HL-60/S4 treated with phorbol 12-myristate 13-acetate at 8.2 ng/mL for 4 days and 3 days (cell line): ENCODE measurements at regions not wholly inside any gene's neighbourhood (a gene's known extent, or its start where the extent isn't known, plus 50 kb on each side); places are given as distances from the start of the nearest gene placed in this dataset.

Experiments
- in situ Hi-C: fragments of 300-500 bp; cut with MboI; formaldehyde crosslinking; loops from 2 replicates; pipeline ENCODE4 v1.15.0; 2022; ENCODE audit warnings: low sequenced_read_pairs

DNA sequence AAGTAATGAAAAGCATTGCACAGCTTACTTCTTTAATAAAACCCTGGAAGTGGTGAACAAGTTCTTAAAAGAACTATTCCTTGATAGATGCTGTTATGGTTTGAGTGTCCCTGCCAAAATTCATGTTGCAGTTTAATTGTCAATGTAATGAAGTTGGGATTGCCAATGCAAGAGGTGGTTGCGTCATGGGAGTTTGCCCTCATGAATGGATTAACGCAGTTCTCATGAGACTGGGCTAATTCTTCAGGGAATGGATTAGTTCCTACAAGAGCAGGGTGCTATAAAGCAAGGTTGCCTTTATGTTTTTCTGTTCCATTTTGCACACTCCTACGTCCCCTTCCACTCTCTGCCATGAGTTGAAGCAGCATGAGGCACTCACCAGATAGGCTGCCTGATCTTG is 446.7 kb upstream of the B3GALT2 start:
- in situ Hi-C loops = no loop called here

DNA sequence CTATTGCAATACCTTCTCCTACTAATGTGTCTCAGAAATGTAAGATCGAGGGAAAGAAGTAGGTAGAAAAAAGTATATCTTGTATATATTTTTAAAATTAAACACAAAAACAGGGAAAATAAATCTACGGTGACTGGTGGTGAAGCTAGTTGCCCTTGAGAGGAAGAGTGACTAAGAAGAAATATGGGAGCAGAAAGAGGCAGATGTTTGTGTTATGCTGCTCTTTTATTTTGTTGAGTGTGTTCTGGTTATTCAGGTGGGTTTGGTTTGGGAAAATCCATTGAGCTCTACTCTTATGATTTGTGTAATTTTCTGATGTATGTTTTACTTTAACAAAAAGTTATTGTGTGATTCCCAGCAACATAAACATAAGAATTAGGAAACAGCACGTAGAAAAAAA is 444.9 kb upstream of the B3GALT2 start:
- in situ Hi-C loops = no loop called here

DNA sequence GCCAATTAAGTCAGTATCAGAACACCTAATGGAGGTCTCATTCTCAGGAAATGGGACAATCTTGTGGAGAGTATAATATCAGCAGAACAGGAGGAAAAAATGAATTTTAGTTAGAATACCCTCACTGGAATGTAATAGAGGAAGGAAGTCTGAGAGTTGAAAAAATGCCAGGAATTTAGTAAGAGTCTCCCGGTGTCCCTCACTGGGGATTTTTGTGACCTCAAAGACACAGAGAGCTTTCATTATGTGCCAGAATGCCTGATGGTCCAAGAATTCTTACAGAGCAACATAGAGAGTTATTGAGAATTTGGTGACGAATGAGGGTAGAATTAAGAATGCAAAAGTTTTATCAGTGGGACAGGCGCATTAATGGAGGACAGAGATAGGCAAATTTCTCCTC is 443.5 kb upstream of the B3GALT2 start:
- in situ Hi-C loops = no loop called here

DNA sequence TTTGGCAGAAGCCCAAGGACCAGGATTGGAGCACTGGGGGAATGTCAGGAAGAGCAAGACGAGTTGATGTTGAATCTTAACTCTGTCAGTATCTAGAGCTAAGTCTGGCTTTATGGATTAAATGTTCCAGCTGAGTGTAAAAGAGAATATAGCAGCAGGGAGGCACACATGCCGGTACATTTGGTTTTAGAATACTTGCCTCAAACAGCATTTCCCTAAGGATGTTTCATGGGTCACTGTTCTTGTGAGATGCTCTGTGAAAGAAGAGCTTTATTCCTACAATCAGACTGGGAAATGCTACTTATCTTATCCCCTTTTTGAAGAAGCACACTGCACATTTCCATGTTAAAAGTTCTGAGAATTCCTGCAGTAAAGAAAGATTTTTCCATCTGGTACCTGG is 440.3 kb upstream of the B3GALT2 start:
- in situ Hi-C loops = no loop called here

DNA sequence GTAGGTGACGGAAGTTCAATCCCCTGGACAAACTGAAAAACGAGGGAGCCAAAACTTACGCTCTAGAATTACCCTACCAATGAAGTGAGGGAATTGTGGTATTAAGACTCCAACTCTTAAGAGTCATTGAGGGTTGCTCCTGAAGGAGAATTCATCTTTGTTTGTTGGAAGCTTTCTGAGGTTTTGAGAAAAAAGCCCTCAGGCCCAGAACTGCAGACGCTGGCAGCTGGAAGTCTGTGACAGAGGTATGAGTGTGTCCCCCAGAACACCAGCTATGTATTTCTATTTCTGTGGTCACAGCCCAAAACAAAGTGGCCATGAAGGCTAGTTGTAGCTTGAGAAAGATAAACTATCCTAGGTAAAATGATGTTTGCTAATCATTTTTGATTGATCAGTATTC is 438.8 kb upstream of the B3GALT2 start:
- in situ Hi-C loops = no loop called here

DNA sequence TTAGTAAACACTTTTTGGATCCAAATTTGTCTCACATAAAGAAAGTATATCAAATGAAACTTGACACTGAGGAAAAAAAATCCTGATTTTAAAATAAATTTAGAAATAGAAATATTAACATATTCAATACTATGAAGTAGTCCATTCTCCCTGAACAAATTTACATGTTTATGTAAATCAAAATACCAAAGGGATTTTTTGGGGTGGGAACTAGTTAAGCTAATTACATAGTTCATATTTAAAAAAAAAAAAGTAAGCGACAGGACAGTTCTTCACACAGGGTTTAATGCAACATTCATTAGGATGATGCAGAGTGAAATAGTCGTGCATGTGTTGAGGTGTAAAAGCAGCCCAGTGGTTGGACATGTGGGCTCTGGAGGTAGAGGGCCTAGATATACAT is 433.5 kb upstream of the B3GALT2 start:
- in situ Hi-C loops = no loop called here

DNA sequence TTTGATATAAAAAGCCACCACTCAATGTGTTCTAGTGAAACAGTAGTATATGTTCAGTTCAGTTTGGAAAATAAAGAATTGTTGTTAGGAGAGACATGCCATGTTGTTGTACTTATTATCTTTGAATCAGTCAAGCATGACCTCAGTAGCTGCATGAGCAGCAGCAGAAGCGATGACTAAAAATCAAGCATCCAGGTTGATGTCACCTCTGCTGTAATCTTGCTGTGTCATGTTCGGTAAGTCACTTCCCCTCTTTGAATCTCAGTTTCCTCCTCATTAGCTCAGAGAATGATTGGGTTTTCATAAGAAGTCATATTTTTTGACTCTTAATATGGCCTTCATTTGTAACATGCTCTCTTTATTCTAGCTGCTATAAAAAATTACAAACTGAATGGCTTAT is 428.4 kb upstream of the B3GALT2 start:
- in situ Hi-C loops = no loop called here

DNA sequence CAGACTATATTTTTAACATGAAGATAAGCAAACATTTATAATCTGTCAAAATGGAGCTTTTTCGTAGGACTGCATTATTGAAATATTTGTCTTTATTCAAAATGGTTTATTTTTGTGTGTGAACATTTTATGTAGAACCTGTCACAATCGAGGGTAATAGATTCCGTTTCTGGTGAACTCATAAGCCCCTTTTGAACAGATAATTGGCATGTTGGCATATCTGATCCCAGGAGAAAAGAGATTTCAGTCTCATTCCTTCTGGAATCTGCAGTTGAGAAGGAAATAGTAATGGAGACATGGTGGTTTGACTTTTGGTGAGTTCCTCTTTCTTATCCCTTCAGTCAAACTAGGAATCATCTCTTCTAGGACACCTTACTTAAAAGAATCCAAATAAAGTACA is 427.9 kb upstream of the B3GALT2 start:
- in situ Hi-C loops = no loop called here

DNA sequence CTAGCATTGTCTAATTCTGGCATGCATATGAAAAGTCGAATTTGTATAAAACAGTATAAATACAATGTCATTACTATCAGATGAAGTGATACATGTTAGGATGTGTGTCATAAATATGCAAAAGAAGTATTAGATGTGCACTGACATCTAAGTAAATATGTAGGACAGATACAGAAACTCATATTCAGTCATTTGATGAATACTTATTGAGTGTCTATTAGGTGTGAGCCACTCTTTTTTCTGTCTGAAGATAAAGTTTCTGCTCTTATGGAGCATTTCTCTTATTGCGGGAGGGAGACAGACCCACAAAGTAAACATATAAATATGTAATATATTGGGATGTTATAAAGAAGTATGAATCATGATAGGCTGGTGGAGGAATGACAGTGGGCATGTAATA is 426.6 kb upstream of the B3GALT2 start:
- in situ Hi-C loops = no loop called here

DNA sequence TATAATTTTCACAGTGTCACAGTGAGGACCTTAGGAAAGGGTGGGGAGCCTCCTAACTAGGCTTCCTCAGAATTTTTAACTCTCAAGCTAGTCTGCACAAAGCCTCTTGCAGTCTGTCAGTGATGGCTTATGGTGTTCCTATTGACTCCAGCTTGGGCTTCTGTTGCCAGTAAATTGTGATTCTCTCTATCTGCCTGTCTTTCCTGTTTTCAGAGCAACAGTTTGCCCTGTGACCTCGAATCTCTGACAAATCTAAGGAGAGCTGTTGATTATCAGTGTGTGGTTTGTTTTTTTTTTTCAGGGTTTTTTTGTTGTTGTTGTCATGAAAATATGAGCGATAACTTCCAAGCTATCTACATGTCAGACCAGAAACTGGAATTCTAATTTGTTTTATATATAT is 423.2 kb upstream of the B3GALT2 start:
- in situ Hi-C loops = no loop called here

DNA sequence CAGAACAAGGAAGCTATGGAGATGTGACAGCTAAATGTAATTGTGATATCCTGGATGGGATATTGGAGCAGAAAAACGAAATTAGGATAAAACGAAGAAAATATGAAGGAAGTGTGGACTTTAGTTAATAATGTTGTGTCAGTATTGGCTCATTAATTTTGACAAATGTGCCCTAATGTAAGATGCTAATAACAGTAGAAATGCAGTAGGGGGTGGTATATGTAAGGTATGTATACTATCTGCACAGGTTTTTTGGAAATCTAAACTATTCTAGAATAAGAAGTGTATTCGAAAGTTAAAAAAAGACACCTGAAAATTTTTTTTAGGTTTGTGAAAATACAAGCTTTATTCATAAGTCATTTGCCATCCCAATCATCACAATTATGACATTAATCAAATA is 421.4 kb upstream of the B3GALT2 start:
- in situ Hi-C loops = no loop called here

DNA sequence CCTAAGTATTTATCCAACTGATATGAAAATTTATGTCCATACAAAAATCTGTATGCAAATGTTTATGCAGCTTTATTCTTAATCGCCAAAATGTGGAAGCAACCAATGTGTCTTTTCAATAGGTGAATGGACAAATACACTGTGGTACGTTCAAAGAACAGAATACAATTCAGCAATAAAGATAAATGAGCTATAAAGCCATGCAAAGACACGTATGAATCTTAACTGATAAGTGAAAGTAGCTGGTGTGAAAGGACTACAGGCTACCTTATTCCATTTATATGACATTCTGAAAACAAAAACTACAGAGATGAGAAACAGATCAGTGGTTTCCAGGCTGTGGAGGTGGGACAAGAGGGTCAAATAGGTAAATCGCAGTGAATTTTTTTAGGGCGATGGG is 419.6 kb upstream of the B3GALT2 start:
- in situ Hi-C loops = no loop called here

DNA sequence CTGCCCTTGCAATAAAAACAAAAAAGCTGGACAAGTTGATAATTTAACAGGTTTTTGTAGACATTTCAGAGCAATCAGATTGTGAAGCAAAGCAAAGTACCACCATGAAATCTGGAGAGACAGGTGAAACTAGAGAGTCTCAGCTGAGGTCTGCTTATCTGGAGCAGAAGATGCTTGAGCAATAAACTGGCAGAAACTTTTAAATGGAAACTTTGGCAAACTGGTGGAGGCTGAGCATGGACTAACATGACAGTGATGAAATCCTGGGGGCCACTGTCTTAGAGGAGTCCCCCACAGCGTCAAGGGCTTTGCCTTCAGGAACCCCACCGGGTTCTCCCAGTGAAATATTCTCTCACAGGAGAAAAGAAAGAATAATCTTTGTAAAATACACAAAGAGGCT is 416.3 kb upstream of the B3GALT2 start:
- in situ Hi-C loops = no loop called here

DNA sequence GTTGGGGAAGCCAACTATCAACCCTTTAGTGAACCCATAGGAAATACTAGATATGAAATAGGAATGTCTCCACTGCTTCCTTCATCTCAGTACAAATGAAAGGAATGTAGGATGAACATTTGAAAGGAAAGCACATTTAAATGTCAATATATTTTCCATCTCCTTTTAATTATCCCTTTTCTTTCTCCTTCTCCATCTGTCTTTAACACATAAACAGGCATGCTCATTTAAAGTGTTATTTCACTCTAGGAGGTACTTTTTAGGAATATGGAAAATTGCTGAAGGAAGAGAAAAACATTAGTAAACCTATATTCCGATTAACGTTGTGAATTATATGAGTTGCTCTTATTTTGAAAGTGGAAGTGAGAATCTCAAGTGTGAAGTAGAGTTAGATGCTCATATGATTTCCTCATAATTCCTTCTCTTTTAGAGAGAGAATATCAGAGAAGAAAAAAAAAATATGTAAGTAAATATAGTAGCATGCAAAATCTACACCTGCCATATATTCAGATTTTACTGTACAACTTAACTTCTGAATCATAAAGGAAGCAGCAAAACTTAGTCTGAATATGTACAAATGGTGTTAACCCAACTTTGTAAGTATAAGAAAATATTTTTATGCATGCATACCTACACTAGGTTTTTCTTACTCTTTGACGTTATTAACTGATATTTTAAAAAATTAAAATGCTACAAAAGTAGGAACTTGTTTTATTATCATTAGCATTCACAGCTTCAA is 406.9 kb upstream of the B3GALT2 start:
- in situ Hi-C loops = no loop called here

DNA sequence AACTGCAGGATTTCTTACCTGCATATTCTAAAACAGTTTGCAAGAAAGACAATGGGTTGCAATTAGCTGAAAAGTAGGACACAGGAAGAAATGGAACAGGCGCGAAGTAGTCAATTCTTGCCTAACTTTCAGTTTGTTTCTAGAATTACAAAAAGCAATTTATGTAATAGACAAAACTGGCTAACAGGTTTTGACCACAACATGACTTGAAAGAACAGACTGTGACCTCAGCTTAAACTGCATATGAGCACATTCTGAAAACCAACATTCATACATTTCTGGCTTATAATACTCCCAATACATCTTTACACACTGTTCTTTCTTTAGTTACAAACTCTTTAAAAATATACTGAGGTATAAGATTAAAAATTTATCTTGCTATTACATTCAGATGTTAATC is 405.9 kb upstream of the B3GALT2 start:
- in situ Hi-C loops = no loop called here

DNA sequence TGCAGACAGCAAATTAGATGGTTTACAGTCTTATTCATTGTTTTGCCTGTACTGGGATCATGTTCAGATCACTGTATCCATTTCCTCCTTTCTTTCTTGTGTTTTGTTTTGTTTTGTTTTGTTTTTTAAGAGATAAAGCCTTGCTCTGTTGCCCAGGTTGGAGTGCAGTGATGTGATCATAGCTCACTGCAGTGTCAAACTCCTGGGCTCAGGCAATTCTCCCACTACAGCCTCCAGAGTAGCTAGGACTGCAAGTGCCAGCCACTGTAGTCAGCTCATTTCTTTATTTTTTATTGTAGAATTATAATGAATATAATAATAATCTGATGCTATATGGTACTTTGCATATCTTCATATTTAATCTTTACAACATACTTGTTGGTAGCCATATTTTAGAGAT is 403.7 kb upstream of the B3GALT2 start:
- in situ Hi-C loops = no loop called here

DNA sequence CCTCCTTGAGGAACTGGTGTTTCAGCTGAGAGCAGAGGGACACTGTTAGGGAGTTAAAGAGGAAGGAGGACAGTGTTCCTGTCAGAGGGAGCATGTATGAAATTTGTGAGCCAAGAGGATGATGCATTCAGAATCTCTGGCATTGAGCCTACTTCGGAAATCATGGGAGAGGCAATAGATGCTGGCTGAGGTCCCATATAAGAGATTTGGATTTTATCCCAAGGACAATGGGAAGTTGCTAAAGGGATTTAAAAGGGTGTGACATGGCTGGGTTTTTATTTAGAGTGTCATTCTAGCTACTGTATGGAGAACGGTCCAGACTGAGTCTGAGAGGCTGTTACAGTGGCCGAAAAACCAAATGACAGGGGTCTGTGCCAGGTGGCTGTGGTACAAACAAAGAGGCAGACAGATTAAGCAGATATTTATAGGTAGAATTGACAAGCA is 403.2 kb upstream of the B3GALT2 start:
- in situ Hi-C loops = no loop called here

DNA sequence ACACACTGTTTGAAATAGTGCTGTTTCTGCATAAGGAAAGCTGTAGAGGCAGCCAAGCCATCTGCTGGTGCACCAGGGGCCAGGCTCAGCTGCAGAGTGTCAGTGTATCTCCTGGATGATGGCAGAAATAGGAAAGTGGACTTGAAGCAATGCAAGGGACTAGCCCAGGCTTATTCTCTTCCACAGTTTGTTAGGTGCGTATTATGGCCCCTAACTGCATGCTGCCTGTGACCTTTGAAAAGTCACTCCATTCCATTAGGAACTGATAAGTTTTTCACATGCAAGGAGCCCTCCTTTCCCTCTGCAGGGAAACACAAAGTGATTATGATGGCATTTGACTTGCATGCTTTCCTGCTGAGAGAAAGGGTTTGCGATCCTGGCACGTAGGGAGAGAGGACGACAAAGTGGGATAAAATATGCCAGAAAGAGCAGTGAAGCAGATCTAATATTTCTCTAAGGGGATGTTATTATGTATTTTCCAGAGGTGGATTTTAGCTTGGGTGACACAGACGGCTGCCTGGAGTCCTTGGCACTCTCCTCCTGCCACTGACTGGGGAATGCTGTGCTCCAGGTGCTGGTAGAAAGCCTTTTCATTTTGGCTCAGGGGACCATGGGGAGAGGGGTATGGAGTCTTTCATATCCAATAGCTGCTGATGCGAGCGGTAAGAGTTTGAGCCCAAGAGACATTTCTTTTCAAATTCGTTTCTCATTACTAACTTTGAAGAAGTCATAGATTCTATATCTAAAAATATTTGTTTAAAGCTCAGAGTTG is 402.1 kb upstream of the B3GALT2 start:
- in situ Hi-C loops = no loop called here

DNA sequence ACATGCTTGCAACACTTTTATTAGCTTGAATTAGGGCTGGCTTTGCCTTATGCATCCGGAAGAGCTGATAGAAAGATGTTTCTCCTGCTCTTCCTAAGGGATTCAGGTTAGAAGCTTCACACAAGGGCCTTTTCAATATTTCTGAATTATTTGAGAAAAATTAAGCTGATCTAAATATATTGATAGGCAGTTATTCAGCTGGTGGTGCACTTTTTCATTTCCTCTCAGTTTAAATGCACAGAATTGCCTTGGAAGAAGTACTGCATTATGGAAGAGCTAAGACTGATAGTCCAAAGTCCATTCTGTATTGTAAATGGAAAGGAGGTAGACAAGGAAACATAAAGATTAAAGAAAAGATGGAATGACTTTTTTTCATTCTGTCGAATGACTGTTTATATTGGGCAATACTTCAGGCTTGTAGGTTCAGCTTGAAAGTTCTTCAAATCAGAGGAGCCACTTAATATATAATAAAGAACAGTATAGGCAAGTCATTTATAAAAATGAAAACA is 398.4 kb upstream of the B3GALT2 start:
- in situ Hi-C loops = no loop called here

DNA sequence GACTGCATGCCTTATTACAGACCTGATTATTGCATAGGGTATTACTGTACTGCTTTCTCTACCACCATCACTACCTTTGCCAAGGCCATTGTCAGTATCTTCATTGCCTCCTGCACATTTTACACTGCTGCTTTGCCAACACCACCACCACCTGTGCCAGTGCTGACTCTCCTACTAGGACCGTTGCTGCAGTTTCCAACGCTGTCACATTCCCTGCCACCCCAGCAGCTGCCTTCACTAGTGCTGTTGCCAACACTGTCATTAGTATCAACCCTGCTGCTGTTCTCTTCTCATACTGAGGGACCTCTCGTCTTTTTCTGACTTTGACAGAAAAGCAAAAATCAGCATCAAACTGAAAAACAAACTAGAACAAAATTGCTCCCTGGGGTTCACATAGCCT is 394.9 kb upstream of the B3GALT2 start:
- in situ Hi-C loops = no loop called here

DNA sequence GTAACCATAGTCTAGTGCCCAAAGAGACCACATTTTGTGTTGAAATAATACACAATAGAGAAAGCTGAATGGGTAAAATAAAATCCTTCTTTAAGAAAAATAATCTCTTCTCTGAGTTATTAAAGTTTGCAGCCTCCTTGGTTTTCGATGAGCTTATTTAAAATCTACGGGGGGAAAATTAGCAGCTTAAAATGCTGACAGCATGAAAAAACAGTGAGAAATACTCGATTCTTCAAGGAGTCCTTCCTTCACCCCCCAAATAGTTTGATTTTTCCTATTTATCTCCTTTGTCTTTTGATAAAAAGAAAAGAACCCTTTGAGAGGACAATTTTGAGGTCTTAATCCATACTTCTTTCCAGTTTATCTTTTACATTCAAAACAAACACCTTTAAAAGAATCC is 394.0 kb upstream of the B3GALT2 start:
- in situ Hi-C loops = no loop called here

DNA sequence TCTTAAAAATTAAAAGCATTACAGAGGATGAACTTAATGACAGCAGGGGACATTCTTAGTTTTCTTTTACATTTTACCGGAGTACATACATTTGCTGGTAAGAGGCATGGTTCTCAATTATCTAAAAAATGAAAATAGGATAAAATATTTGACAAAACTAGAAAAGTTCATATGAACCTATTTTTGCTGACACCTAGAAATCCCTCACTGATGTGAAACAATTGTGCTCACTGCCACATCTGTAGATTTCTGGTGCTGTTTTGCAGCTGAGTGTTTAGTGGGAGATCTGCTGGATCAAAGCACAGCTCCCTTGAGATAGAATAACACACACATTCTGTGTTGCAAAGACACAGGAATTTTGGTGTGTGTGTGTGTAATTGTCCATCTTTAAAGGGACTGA is 392.9 kb upstream of the B3GALT2 start:
- in situ Hi-C loops = no loop called here
